SK-N-SH treated with all-trans-retinoic acid at 6 μM for 48 hours (cell line): ENCODE measurements at regions not wholly inside any gene's neighbourhood (a gene's known extent, or its start where the extent isn't known, plus 50 kb on each side); places are given as distances from the start of the nearest gene placed in this dataset.

Experiments used
- ATAC-seq: fragments of 200-7000 bp; cut with Tn5 transposase; 3 replicates; pipeline ENCODE4 v1.9.1; 2020; ENCODE audit warnings: mild to moderate bottlenecking, moderate library complexity
- ARNTL ChIP-seq: fragments of 450-650 bp; formaldehyde crosslinking; IDR thresholded peaks from 2 replicates; pipeline ENCODE4 v1.5.0; 2020; ENCODE audit warnings: low read depth, mild to moderate bottlenecking, moderate library complexity, borderline replicate concordance
- BACH2 ChIP-seq: fragments of 250-450 bp; sonication (Bioruptor Pico); IDR thresholded peaks from 2 replicates; pipeline ENCODE4 v1.9.0; 2021; ENCODE audit warnings: mild to moderate bottlenecking, borderline replicate concordance
- CREB5 ChIP-seq: fragments of 250-450 bp; sonication (Bioruptor Pico); IDR thresholded peaks from 2 replicates; pipeline ENCODE4 v1.5.1; 2020; ENCODE audit warnings: low read depth, mild to moderate bottlenecking, moderate library complexity
- CSDC2 ChIP-seq: fragments of 250-450 bp; sonication (Bioruptor Pico); IDR thresholded peaks from 2 replicates; pipeline ENCODE4 v1.5.0; 2020; ENCODE audit warnings: mild to moderate bottlenecking, moderate library complexity
- CSRNP3 ChIP-seq: fragments of 250-450 bp; sonication (Bioruptor Pico); IDR thresholded peaks from 2 replicates; pipeline ENCODE4 v1.5.1; 2021; ENCODE audit warnings: mild to moderate bottlenecking, moderate library complexity
- ESRRG ChIP-seq: fragments of 250-450 bp; sonication (Bioruptor Pico); IDR thresholded peaks from 2 replicates; pipeline ENCODE4 v1.6.1; 2021; ENCODE audit warnings: mild to moderate bottlenecking
- GLIS3 ChIP-seq: fragments of 250-450 bp; sonication (Bioruptor Pico); IDR thresholded peaks from 2 replicates; pipeline ENCODE4 v1.5.0; 2020; ENCODE audit warnings: mild to moderate bottlenecking, moderate library complexity
- ISL1 ChIP-seq: fragments of 250-450 bp; sonication (Bioruptor Pico); IDR thresholded peaks from 2 replicates; pipeline ENCODE4 v2.1.2; 2022; ENCODE audit warnings: mild to moderate bottlenecking, moderate library complexity
- OSR1 ChIP-seq: fragments of 250-450 bp; sonication (Bioruptor Pico); IDR thresholded peaks from 2 replicates; pipeline ENCODE4 v1.8.0; 2022; ENCODE audit warnings: moderate library complexity, mild to moderate bottlenecking, inconsistent platforms
- PATZ1 ChIP-seq: fragments of 250-450 bp; sonication (Bioruptor Pico); IDR thresholded peaks from 2 replicates; pipeline ENCODE4 v1.8.0; 2020; ENCODE audit warnings: mild to moderate bottlenecking, moderate library complexity, borderline replicate concordance
- POU6F1 ChIP-seq: fragments of 250-450 bp; sonication (Bioruptor Pico); IDR thresholded peaks from 2 replicates; pipeline ENCODE4 v1.8.0; 2021; ENCODE audit warnings: low read depth, mild to moderate bottlenecking, moderate library complexity, borderline replicate concordance
- PPARA ChIP-seq: fragments of 250-450 bp; sonication (Bioruptor Pico); IDR thresholded peaks from 2 replicates; pipeline ENCODE4 v1.5.0; 2020; ENCODE audit warnings: mild to moderate bottlenecking, borderline replicate concordance
- RARB ChIP-seq: fragments of 250-450 bp; sonication (Bioruptor Pico); IDR thresholded peaks from 2 replicates; pipeline ENCODE4 v1.8.0; 2021; ENCODE audit warnings: mild to moderate bottlenecking, moderate library complexity
- SNAI2 ChIP-seq: fragments of 250-450 bp; sonication (Bioruptor Pico); IDR thresholded peaks from 2 replicates; pipeline ENCODE4 v1.5.0; 2020; ENCODE audit warnings: mild to moderate bottlenecking, moderate library complexity
- TCF4 ChIP-seq: fragments of 250-450 bp; sonication (Bioruptor Pico); IDR thresholded peaks from 2 replicates; pipeline ENCODE4 v1.8.0; 2021; ENCODE audit warnings: mild to moderate bottlenecking, moderate library complexity, borderline replicate concordance
- TOX ChIP-seq: fragments of 250-450 bp; sonication (Bioruptor Pico); IDR thresholded peaks from 2 replicates; pipeline ENCODE4 v1.8.0; 2021; ENCODE audit warnings: mild to moderate bottlenecking, moderate library complexity, borderline replicate concordance
- TSHZ2 ChIP-seq: fragments of 250-450 bp; sonication (Bioruptor Pico); IDR thresholded peaks from 2 replicates; pipeline ENCODE4 v1.5.0; 2020; ENCODE audit warnings: mild to moderate bottlenecking, moderate library complexity
- ZC3H10 ChIP-seq: fragments of 250-450 bp; sonication (Bioruptor Pico); IDR thresholded peaks from 2 replicates; pipeline ENCODE4 v1.5.1; 2021; ENCODE audit warnings: mild to moderate bottlenecking, moderate library complexity
- ZFP30 ChIP-seq: fragments of 450-650 bp; formaldehyde crosslinking; IDR thresholded peaks from 2 replicates; pipeline ENCODE4 v1.5.0; 2022; ENCODE audit warnings: mild to moderate bottlenecking, moderate library complexity
- ZNF70 ChIP-seq: fragments of 450-650 bp; formaldehyde crosslinking; IDR thresholded peaks from 2 replicates; pipeline ENCODE4 v1.5.0; 2020; ENCODE audit warnings: mild to moderate bottlenecking, moderate library complexity
- ZNF8 ChIP-seq: fragments of 450-650 bp; formaldehyde crosslinking; IDR thresholded peaks from 2 replicates; pipeline ENCODE4 v1.5.0; 2020; ENCODE audit warnings: mild to moderate bottlenecking, moderate library complexity

GRCh38 chrX:141641138-141641537 is 51.6 kb downstream of the SPANXA2 start:
- ATAC-seq = no peak
- TF ChIP-seq TOX = no peak
- TF ChIP-seq ARNTL (CRISPR knock-in tag) = no peak
- TF ChIP-seq ZFP30 (CRISPR knock-in tag) = no peak
- no peak for TF ChIP-seq OSR1 (CRISPR knock-in tag)
- no peak for TF ChIP-seq GLIS3 (CRISPR knock-in tag)
- TF ChIP-seq CREB5 = no peak

GRCh38 chrX:141642979-141643378 is 53.5 kb downstream of the SPANXA2 start:
- ATAC-seq = peak; percentile 72
- TF ChIP-seq ZC3H10 (CRISPR knock-in tag) = no peak
- TF ChIP-seq TCF4 (CRISPR knock-in tag) = no peak
- TF ChIP-seq PATZ1 (CRISPR knock-in tag) = no peak
- TF ChIP-seq CSDC2 = no peak
- TF ChIP-seq TSHZ2 (CRISPR knock-in tag) = no peak
- TF ChIP-seq POU6F1 (CRISPR knock-in tag) = no peak
- TF ChIP-seq PPARA (CRISPR knock-in tag) = no peak
- TF ChIP-seq TOX = no peak
- no peak for TF ChIP-seq CSRNP3 (CRISPR knock-in tag)
- TF ChIP-seq ZNF70 (CRISPR knock-in tag) = no peak
- TF ChIP-seq RARB (CRISPR knock-in tag) = no peak
- TF ChIP-seq SNAI2 = no peak
- TF ChIP-seq ZNF8 (CRISPR knock-in tag) = no peak
- no peak for TF ChIP-seq OSR1 (CRISPR knock-in tag)
- TF ChIP-seq ISL1 = no peak
- no peak for TF ChIP-seq ESRRG (CRISPR knock-in tag)
- TF ChIP-seq CREB5 = no peak
- no peak for TF ChIP-seq GLIS3 (CRISPR knock-in tag)
- no peak for TF ChIP-seq BACH2 (CRISPR knock-in tag)
- TF ChIP-seq, all 23 proteins: peak for 0
